Loucy (cell line): ENCODE measurements at regions not wholly inside any gene's neighbourhood (a gene's known extent, or its start where the extent isn't known, plus 50 kb on each side); places are given as distances from the start of the nearest gene placed in this dataset.

Source experiments
- CTCF ChIP-seq: fragments of 200-600 bp; sonication (generic); conservative IDR thresholded peaks from 2 replicates; pipeline ENCODE4 v1.5.1; 2014; ENCODE audit warnings: mild to moderate bottlenecking, antibody characterized with exemption, low read length
- EZH2phosphoT487 ChIP-seq: fragments of 200-600 bp; IDR thresholded peaks from 2 replicates; pipeline ENCODE4 v1.6.1; 2018; ENCODE audit warnings: antibody characterized with exemption, mild to moderate bottlenecking, moderate library complexity, borderline replicate concordance

DNA sequence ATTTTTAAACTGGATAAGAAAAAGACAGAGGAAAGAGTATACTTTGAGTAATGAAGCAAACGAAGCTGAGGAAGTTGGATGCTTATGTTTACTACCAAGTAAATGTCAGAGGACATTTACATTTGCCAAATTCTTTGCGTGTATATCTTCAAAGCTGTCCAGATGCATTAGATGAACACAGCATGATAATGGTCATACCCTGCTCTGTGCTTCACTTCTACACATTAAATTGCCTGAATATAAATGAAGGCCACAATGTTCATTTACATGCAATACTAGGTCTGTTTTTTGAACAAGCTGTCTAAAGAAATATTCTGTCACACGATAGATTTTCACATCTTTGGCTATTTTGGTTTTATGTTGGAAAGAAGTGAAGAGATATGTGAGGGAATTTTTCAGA lies 405.8 kb upstream of the ADAMTS9 start:
- no peak for TF ChIP-seq CTCF
- no peak for TF ChIP-seq EZH2phosphoT487
